Neural progenitor cell (in vitro differentiated cells): ENCODE measurements at regions not wholly inside any gene's neighbourhood (a gene's known extent, or its start where the extent isn't known, plus 50 kb on each side); places are given as distances from the start of the nearest gene placed in this dataset.
"Not testable (repeated sequence)": the region's sequence is repeated elsewhere in the genome, so short reads cannot be mapped to it uniquely, and the experiment has no call there.

Experiments used
- DNase-seq: peaks from one replicate; pipeline ENCODE4 v3.0.0-alpha.2; 2016; ENCODE audit warnings: low spot score
- H2AFZ ChIP-seq: fragments of 200-600 bp; sonication (generic); replicated peaks from 2 replicates; pipeline ENCODE4 v1.6.1; 2016; ENCODE audit warnings: antibody characterized with exemption
- H3F3A ChIP-seq: fragments of 200-600 bp; sonication (generic); 2 replicates; pipeline ENCODE4 v1.6.1; 2016; ENCODE audit warnings: antibody characterized with exemption, low read depth
- H3K27ac ChIP-seq: fragments of 200-600 bp; sonication (generic); 2 replicates; pipeline ENCODE4 v1.5.1; 2016; ENCODE audit warnings: mild to moderate bottlenecking
- H3K27me3 ChIP-seq: fragments of 200-600 bp; sonication (generic); 2 replicates; pipeline ENCODE4 v1.6.1; 2016; ENCODE audit warnings: mild to moderate bottlenecking, moderate library complexity
- H3K36me3 ChIP-seq: fragments of 200-600 bp; sonication (generic); 2 replicates; pipeline ENCODE4 v1.5.1; 2016
- H3K4me1 ChIP-seq: fragments of 200-600 bp; sonication (generic); 2 replicates; pipeline ENCODE4 v1.6.1; 2016; ENCODE audit warnings: mixed run types
- H3K4me2 ChIP-seq: fragments of 200-600 bp; sonication (generic); 2 replicates; pipeline ENCODE4 v1.6.1; 2016
- H3K4me3 ChIP-seq: fragments of 200-600 bp; sonication (generic); 2 replicates; pipeline ENCODE4 v1.5.1; 2016
- H3K79me2 ChIP-seq: fragments of 200-600 bp; sonication (generic); 2 replicates; pipeline ENCODE4 v1.6.1; 2016; ENCODE audit warnings: low read depth
- H3K9ac ChIP-seq: fragments of 200-600 bp; sonication (generic); 2 replicates; pipeline ENCODE4 v1.6.1; 2016
- H3K9me3 ChIP-seq: fragments of 200-600 bp; sonication (generic); 2 replicates; pipeline ENCODE4 v1.5.1; 2016; ENCODE audit warnings: low read depth
- H4K20me1 ChIP-seq: fragments of 200-600 bp; sonication (generic); 2 replicates; pipeline ENCODE4 v1.6.1; 2016; ENCODE audit warnings: low read depth
- H3K27ac Mint-ChIP-seq: 3 replicates; pipeline ENCODE4 v1.8.0; 2021; ENCODE audit warnings: mixed read lengths
- H3K27me3 Mint-ChIP-seq: 2 replicates; pipeline ENCODE4 v1.8.0; 2022; ENCODE audit warnings: low read depth, mild to moderate bottlenecking, inconsistent platforms, moderate library complexity, mixed read lengths; ENCODE audit not compliant: insufficient read depth
- H3K36me3 Mint-ChIP-seq: 3 replicates; pipeline ENCODE4 v1.8.0; 2021; ENCODE audit warnings: mixed read lengths
- H3K4me1 Mint-ChIP-seq: 3 replicates; pipeline ENCODE4 v1.8.0; 2021; ENCODE audit warnings: mixed read lengths
- H3K4me3 Mint-ChIP-seq: 3 replicates; pipeline ENCODE4 v1.8.0; 2021; ENCODE audit warnings: mild to moderate bottlenecking, moderate library complexity, mixed read lengths
- H3K9me3 Mint-ChIP-seq: 3 replicates; pipeline ENCODE4 v1.8.0; 2020; ENCODE audit warnings: mixed read lengths
- EZH2 ChIP-seq: fragments of 200-600 bp; sonication (generic); IDR thresholded peaks from 2 replicates; pipeline ENCODE4 v1.6.1; 2017; ENCODE audit warnings: antibody characterized with exemption, mild to moderate bottlenecking, moderate library complexity
- EZH2phosphoT487 ChIP-seq: fragments of 200-600 bp; sonication (generic); IDR thresholded peaks from 2 replicates; pipeline ENCODE4 v1.6.1; 2017; ENCODE audit warnings: antibody characterized with exemption
- TF ChIP-seq, protein P1 (sequence below): fragments of 200-600 bp; sonication (generic); IDR thresholded peaks from 2 replicates; pipeline ENCODE4 v1.5.1; 2017; ENCODE audit warnings: antibody characterized with exemption, mild to moderate bottlenecking

- peaks cover 54% of the 10 kb centered on the region for H3K9me3 Mint-ChIP-seq
- H4K20me1 ChIP-seq = no peaks in the 10 kb centered on the region
- TF ChIP-seq, protein P1, sequence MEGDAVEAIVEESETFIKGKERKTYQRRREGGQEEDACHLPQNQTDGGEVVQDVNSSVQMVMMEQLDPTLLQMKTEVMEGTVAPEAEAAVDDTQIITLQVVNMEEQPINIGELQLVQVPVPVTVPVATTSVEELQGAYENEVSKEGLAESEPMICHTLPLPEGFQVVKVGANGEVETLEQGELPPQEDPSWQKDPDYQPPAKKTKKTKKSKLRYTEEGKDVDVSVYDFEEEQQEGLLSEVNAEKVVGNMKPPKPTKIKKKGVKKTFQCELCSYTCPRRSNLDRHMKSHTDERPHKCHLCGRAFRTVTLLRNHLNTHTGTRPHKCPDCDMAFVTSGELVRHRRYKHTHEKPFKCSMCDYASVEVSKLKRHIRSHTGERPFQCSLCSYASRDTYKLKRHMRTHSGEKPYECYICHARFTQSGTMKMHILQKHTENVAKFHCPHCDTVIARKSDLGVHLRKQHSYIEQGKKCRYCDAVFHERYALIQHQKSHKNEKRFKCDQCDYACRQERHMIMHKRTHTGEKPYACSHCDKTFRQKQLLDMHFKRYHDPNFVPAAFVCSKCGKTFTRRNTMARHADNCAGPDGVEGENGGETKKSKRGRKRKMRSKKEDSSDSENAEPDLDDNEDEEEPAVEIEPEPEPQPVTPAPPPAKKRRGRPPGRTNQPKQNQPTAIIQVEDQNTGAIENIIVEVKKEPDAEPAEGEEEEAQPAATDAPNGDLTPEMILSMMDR = no peak
- TF ChIP-seq EZH2phosphoT487 (no peak), EZH2 (no peak)
- no peak overlapping the region for H3K27ac Mint-ChIP-seq
- H3K4me2 ChIP-seq = no peak overlapping the region
- H3K27ac ChIP-seq = no peak overlapping the region
- H3K9me3 ChIP-seq = no peaks in the 10 kb centered on the region
- no peak overlapping the region for H3K9ac ChIP-seq
- H3K4me1 Mint-ChIP-seq = no peaks in the 10 kb centered on the region
- H3K79me2 ChIP-seq = no peaks in the 10 kb centered on the region
- no peak overlapping the region for H3K4me3 ChIP-seq
- no peaks in the 10 kb centered on the region for H3K27me3 ChIP-seq
- no peaks in the 10 kb centered on the region for H3K36me3 ChIP-seq
- H3K36me3 Mint-ChIP-seq = no peaks in the 10 kb centered on the region
- H3K27me3 Mint-ChIP-seq = peaks cover 2% of the 10 kb centered on the region
- no peak overlapping the region for H2AFZ ChIP-seq
- H3F3A ChIP-seq = no peaks in the 10 kb centered on the region
- DNase-seq = no peak
- no peaks in the 10 kb centered on the region for H3K4me1 ChIP-seq
- H3K4me3 Mint-ChIP-seq = no peak overlapping the region
These were observed 388.5 kb downstream of the TMEM121 start for GRCh38 chr14:105914738-105915385.

DNA sequence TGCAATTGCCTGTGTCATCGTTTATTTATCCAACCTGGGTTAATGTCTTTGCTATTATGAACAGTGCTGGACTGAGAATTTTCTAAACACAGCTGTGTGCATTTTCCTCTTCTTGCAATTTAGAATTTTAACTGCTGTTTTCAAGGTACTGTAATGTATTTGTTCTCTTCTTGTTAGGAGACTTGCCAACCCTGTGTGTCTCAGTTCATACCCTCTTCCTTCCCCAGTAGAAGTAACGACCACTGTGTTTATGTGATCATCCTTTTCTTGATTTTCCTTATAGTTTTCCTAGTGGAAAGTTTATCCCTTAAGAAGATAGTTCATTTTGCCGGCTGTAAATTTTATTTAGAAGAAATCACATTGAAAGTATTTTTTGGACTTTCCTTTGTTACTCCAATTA is 389.2 kb downstream of the TMEM121 start:
- H3K27ac Mint-ChIP-seq, H3K36me3 ChIP-seq, H3K36me3 Mint-ChIP-seq, H3K9ac ChIP-seq, H3F3A ChIP-seq, H4K20me1 ChIP-seq, H3K4me1 Mint-ChIP-seq, H3K27me3 Mint-ChIP-seq, H3K4me3 ChIP-seq, H3K4me3 Mint-ChIP-seq, H3K27ac ChIP-seq, DNase-seq, H3K9me3 ChIP-seq, H3K4me1 ChIP-seq, H3K4me2 ChIP-seq, H3K79me2 ChIP-seq, H2AFZ ChIP-seq, H3K27me3 ChIP-seq: not testable (repeated sequence)
- peaks cover 57% of the 10 kb centered on the region for H3K9me3 Mint-ChIP-seq

DNA sequence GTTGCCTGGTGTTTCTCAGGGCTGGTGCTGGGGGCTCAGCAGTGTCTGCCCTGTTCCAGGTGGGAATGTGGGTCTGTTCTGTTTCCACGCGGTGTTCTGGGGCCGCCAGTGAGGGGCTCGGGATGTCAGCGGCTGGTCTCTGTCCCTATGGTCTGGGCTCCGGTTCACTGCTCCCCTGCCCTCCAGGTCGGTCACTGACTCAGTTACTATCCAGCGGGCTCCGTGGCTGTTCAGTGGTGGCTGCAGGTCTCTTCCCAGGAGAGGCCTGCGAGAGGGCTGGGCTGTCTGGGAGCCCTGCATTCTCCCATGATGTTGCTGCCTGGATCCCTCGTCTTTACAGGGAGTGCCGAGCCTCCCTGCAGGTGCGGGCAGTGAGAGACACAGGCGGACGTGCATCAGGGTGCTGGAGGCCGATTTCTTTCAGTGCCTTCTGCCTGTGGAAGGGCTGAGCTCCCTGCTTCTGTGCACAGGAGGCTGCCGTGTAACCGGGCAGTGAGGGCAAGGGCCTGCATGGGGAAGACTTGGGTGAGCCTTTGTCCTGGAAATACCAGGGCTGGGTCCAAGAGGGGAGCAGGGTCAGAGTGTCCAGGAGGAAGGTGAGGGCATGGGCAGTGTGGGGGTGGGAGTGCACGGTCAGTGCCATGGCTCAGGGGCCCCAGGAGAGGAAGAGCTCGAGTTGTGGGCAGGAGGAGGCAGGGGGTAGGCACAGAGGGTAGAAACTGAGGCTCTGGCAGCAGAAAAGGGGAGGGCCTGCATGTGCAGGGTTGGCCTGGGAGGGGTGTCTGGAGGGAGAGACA is 391.0 kb downstream of the TMEM121 start:
- H3K36me3 Mint-ChIP-seq, H2AFZ ChIP-seq, H3K4me3 ChIP-seq, H3K4me1 ChIP-seq, H3K79me2 ChIP-seq, H3K4me2 ChIP-seq, H3K4me1 Mint-ChIP-seq, H3K27me3 Mint-ChIP-seq, H3F3A ChIP-seq, H4K20me1 ChIP-seq, H3K27ac Mint-ChIP-seq, H3K27me3 ChIP-seq, H3K4me3 Mint-ChIP-seq, DNase-seq, H3K36me3 ChIP-seq, H3K9me3 ChIP-seq, H3K27ac ChIP-seq, H3K9ac ChIP-seq: not testable (repeated sequence)
- H3K9me3 Mint-ChIP-seq = peaks cover 69% of the 10 kb centered on the region

- Mint-ChIP-seq H3K4me1 (no peaks in the 10 kb centered on the region), H3K4me3 (no peak overlapping the region), H3K36me3 (no peaks in the 10 kb centered on the region), H3K27me3 (peaks cover 2% of the 10 kb centered on the region), H3K27ac (no peak overlapping the region), H3K9me3 (peaks cover 68% of the 10 kb centered on the region)
- no peak overlapping the region for H3K27ac ChIP-seq
- DNase-seq = no peak
- no peak overlapping the region for H2AFZ ChIP-seq
- H4K20me1 ChIP-seq = no peaks in the 10 kb centered on the region
- H3K9me3 ChIP-seq = peaks cover 6% of the 10 kb centered on the region
- H3K9ac ChIP-seq = no peak overlapping the region
- no peaks in the 10 kb centered on the region for H3K27me3 ChIP-seq
- H3K79me2 ChIP-seq = no peaks in the 10 kb centered on the region
- no peaks in the 10 kb centered on the region for H3K36me3 ChIP-seq
- H3F3A ChIP-seq = no peaks in the 10 kb centered on the region
- H3K4me3 ChIP-seq = no peak overlapping the region
- TF ChIP-seq EZH2 (no peak), EZH2phosphoT487 (no peak)
- TF ChIP-seq, protein P1 = no peak
- no peaks in the 10 kb centered on the region for H3K4me1 ChIP-seq
- H3K4me2 ChIP-seq = no peak overlapping the region
These were observed 391.6 kb downstream of the TMEM121 start for GRCh38 chr14:105917933-105918436.
